ENCODE measurements at regions not wholly inside any gene's neighbourhood (a gene's known extent, or its start where the extent isn't known, plus 50 kb on each side); places are given as distances from the start of the nearest gene placed in this dataset.

- no peak for DNase-seq
These were observed 186.8 kb downstream of the RDH14 start for GRCh38 chr2:18373664-18374063.

- no peak for DNase-seq
These were observed 187.4 kb downstream of the RDH14 start for GRCh38 chr2:18373081-18373480.

GRCh38 chr2:18372641-18373040 lies 187.8 kb downstream of the RDH14 start:
- no peak for DNase-seq

GRCh38 chr2:18369760-18370159 lies 190.7 kb downstream of the RDH14 start:
- peak; percentile 85 for DNase-seq

- DNase-seq: no peak
These were observed 192.4 kb downstream of the RDH14 start for GRCh38 chr2:18368008-18368407.

- DNase-seq: no peak
These were observed 195.1 kb downstream of the RDH14 start for GRCh38 chr2:18365342-18365741.

- DNase-seq: no peak
These were observed 197.1 kb downstream of the RDH14 start for GRCh38 chr2:18363348-18363747.

- peak; percentile 82 for DNase-seq
These were observed 197.8 kb downstream of the RDH14 start for GRCh38 chr2:18362696-18363095.

- no peak for DNase-seq
These were observed 202.9 kb downstream of the RDH14 start for GRCh38 chr2:18357537-18357936.

GRCh38 chr2:18356676-18357075 lies 203.8 kb downstream of the RDH14 start:
- peak; percentile 44 for DNase-seq

- DNase-seq: no peak
These were observed 211.0 kb downstream of the RDH14 start for GRCh38 chr2:18349421-18349820.

- DNase-seq: no peak
These were observed 213.6 kb downstream of the RDH14 start for GRCh38 chr2:18346874-18347273.

- DNase-seq: no peak
These were observed 214.1 kb downstream of the RDH14 start for GRCh38 chr2:18346344-18346743.

- DNase-seq: no peak
These were observed 214.6 kb downstream of the RDH14 start for GRCh38 chr2:18345848-18346247.

GRCh38 chr2:18342901-18343300 lies 217.6 kb downstream of the RDH14 start:
- no peak for DNase-seq

GRCh38 chr2:18339326-18339725 lies 221.1 kb downstream of the RDH14 start:
- DNase-seq: no peak

GRCh38 chr2:18336975-18337374 lies 223.5 kb downstream of the RDH14 start:
- DNase-seq: no peak

- no peak for DNase-seq
These were observed 228.0 kb downstream of the RDH14 start for GRCh38 chr2:18332477-18332876.

- DNase-seq: no peak
These were observed 235.3 kb downstream of the RDH14 start for GRCh38 chr2:18325118-18325517.

- DNase-seq: no peak
These were observed 240.5 kb downstream of the RDH14 start for GRCh38 chr2:18319987-18320386.

GRCh38 chr2:18317017-18317416 lies 243.4 kb downstream of the RDH14 start:
- no peak for DNase-seq

GRCh38 chr2:18312818-18313217 lies 247.6 kb downstream of the RDH14 start:
- DNase-seq: no peak

- peak; percentile 18 for DNase-seq
These were observed 248.8 kb downstream of the RDH14 start for GRCh38 chr2:18311420-18312195.

GRCh38 chr2:18309627-18310026 lies 250.8 kb downstream of the RDH14 start:
- no peak for DNase-seq

GRCh38 chr2:18309188-18309587 lies 251.3 kb downstream of the RDH14 start:
- no peak for DNase-seq
